Keratinocyte (primary cell): ENCODE measurements at regions not wholly inside any gene's neighbourhood (a gene's known extent, or its start where the extent isn't known, plus 50 kb on each side); places are given as distances from the start of the nearest gene placed in this dataset.

Source experiments
- DNase-seq: peaks from one replicate; pipeline ENCODE4 v3.0.0-alpha.2; 2011; ENCODE audit warnings: low read depth, missing footprints, low spot score
- FAIRE-seq: peaks from 2 replicates; lab custom pipeline; 2011; peaks lifted over from hg19 to GRCh38; lab: Jason Lieb, UNC
- H2AFZ ChIP-seq: 2 replicates; pipeline ENCODE4 v1.6.0; 2012; ENCODE audit warnings: low read length, control low read depth, inconsistent platforms; ENCODE audit not compliant: control insufficient read depth
- H3K27ac ChIP-seq: 2 replicates; pipeline ENCODE4 v1.5.1; 2011; ENCODE audit warnings: low read length; ENCODE audit not compliant: control insufficient read depth, insufficient read depth
- H3K27me3 ChIP-seq: 3 replicates; pipeline ENCODE4 v1.6.0; 2011; ENCODE audit warnings: low read length; ENCODE audit not compliant: control insufficient read depth, insufficient read depth; ENCODE audit errors: extremely low read depth
- H3K36me3 ChIP-seq, 2 experiments: 2 replicates in 1 of 2; 3 replicates in 1 of 2; pipeline ENCODE4 v1.5.1; 2011; ENCODE audit warnings: low read length in 2 of 2, mild to moderate bottlenecking in 1 of 2; ENCODE audit not compliant: control insufficient read depth in 2 of 2, insufficient read depth in 2 of 2; ENCODE audit errors: extremely low read depth in 1 of 2
- H3K4me1 ChIP-seq: 3 replicates; pipeline ENCODE4 v1.5.1; 2011; ENCODE audit warnings: low read length; ENCODE audit not compliant: control insufficient read depth, insufficient read depth; ENCODE audit errors: extremely low read depth
- H3K4me2 ChIP-seq: 3 replicates; pipeline ENCODE4 v1.6.0; 2011; ENCODE audit warnings: low read depth, low read length; ENCODE audit not compliant: control insufficient read depth, insufficient read depth; ENCODE audit errors: extremely low read depth
- H3K4me3 ChIP-seq, 3 experiments: fragments of 200-600 bp in 1 of 3; sonication (generic) in 1 of 3; 2 replicates in 2 of 3; 3 replicates in 1 of 3; pipeline ENCODE4 v1.5.1; 2011 to 2016; ENCODE audit warnings: low read length in 3 of 3, mild to moderate bottlenecking in 3 of 3, control low read depth in 2 of 3, inconsistent platforms in 1 of 3, low read depth in 1 of 3, mixed read lengths in 1 of 3, mixed run types in 1 of 3, moderate library complexity in 1 of 3; ENCODE audit not compliant: control insufficient read depth in 2 of 3, insufficient read depth in 2 of 3; ENCODE audit errors: extremely low read depth in 1 of 3
- H3K79me2 ChIP-seq: 2 replicates; pipeline ENCODE4 v1.6.0; 2012; ENCODE audit warnings: low read length; ENCODE audit not compliant: control insufficient read depth, insufficient read depth
- H3K9ac ChIP-seq: 3 replicates; pipeline ENCODE4 v1.6.0; 2011; ENCODE audit warnings: low read length; ENCODE audit not compliant: control insufficient read depth, insufficient read depth; ENCODE audit errors: extremely low read depth
- H3K9me1 ChIP-seq: 3 replicates; pipeline ENCODE4 v1.6.0; 2011; ENCODE audit warnings: low read length; ENCODE audit not compliant: control insufficient read depth, insufficient read depth; ENCODE audit errors: extremely low read depth
- H3K9me3 ChIP-seq: 2 replicates; pipeline ENCODE4 v1.5.1; 2012; ENCODE audit warnings: low read depth, low read length; ENCODE audit not compliant: control insufficient read depth
- H4K20me1 ChIP-seq: 3 replicates; pipeline ENCODE4 v1.6.0; 2011; ENCODE audit warnings: low read length; ENCODE audit not compliant: control insufficient read depth, insufficient read depth; ENCODE audit errors: extremely low read depth
- CTCF ChIP-seq, 3 experiments: IDR thresholded peaks in 1 of 3; conservative IDR thresholded peaks in 1 of 3; optimal IDR thresholded peaks in 1 of 3; 2 replicates in 2 of 3; 3 replicates in 1 of 3; pipeline versions ENCODE3 to v1.5.1; 2011; ENCODE audit warnings: low read length in 3 of 3, mild to moderate bottlenecking in 3 of 3, moderate library complexity in 2 of 3, control low read depth in 1 of 3, inconsistent platforms in 1 of 3; ENCODE audit not compliant: insufficient read depth in 2 of 3; ENCODE audit errors: extremely low read depth in 1 of 3
- EZH2 ChIP-seq: IDR thresholded peaks from one replicate; pipeline ENCODE4 v1.6.1; 2012; ENCODE audit warnings: inconsistent platforms, mild to moderate bottlenecking, low read length, moderate library complexity
- dilution Hi-C: fragments of 300-500 bp; cut with MboI; formaldehyde crosslinking; loops from one replicate; pipeline ENCODE4 v1.7.0; 2020; ENCODE audit warnings: low sequenced_read_pairs; ENCODE audit not compliant: extremely low pct_ligation_motif_present

GRCh38 chr2:123916051-123916450 lies 109.0 kb upstream of the CNTNAP5 start:
- dilution Hi-C loops, result no loop called here
- Histone ChIP-seq H3K4me1 (no peaks in the 10 kb centered on the region), H3K9me3 (no peaks in the 10 kb centered on the region), H3K4me3 (no peak overlapping the region), H3K9ac (no peak overlapping the region), H4K20me1 (no peaks in the 10 kb centered on the region), H2AFZ (no peak overlapping the region), H3K27ac (no peak overlapping the region), H3K27me3 (no peaks in the 10 kb centered on the region), H3K4me2 (no peak overlapping the region), H3K9me1 (no peaks in the 10 kb centered on the region), H3K79me2 (no peaks in the 10 kb centered on the region), H3K36me3 (no peaks in the 10 kb centered on the region)
- TF ChIP-seq CTCF (optimal IDR thresholded peaks at IDR 0.05 in 1 of 3, IDR thresholded peaks at IDR 0.05 in 1 of 3, conservative IDR thresholded peaks at IDR 0.05 in 1 of 3; ENCODE audit: extremely low read depth in 1 of 3, insufficient read depth in 2 of 3, low read length in 3 of 3) (no peak), EZH2 (no peak)
- DNase-seq (no peak), FAIRE-seq (no peak)

- H3K79me2 ChIP-seq, result no peaks in the 10 kb centered on the region
- H4K20me1 ChIP-seq, result no peaks in the 10 kb centered on the region
- H3K4me2 ChIP-seq, result no peak overlapping the region
- no peaks in the 10 kb centered on the region for H3K27me3 ChIP-seq
- H3K27ac ChIP-seq, result no peak overlapping the region
- no peaks in the 10 kb centered on the region for H3K36me3 ChIP-seq
- no peak overlapping the region for H3K4me3 ChIP-seq
- H3K9me1 ChIP-seq, result no peaks in the 10 kb centered on the region
- no peak overlapping the region for H2AFZ ChIP-seq
- TF ChIP-seq CTCF (optimal IDR thresholded peaks at IDR 0.05 in 1 of 3, IDR thresholded peaks at IDR 0.05 in 1 of 3, conservative IDR thresholded peaks at IDR 0.05 in 1 of 3; ENCODE audit: extremely low read depth in 1 of 3, insufficient read depth in 2 of 3, low read length in 3 of 3), result no peak
- no peak for TF ChIP-seq EZH2
- dilution Hi-C loops, result no loop called here
- no peaks in the 10 kb centered on the region for H3K9me3 ChIP-seq
- H3K4me1 ChIP-seq, result no peaks in the 10 kb centered on the region
- H3K9ac ChIP-seq, result no peak overlapping the region
- DNase-seq (no peak), FAIRE-seq (no peak)
These were observed 108.6 kb upstream of the CNTNAP5 start for GRCh38 chr2:123916531-123916930.
